ENCODE measurements at regions not wholly inside any gene's neighbourhood (a gene's known extent, or its start where the extent isn't known, plus 50 kb on each side); places are given as distances from the start of the nearest gene placed in this dataset.

- CTCF ChIA-PET, result no interaction called here
- no peak for TF ChIP-seq JUND (IDR thresholded peaks at IDR 0.05)
- TF ChIP-seq RAD21 (IDR thresholded peaks at IDR 0.05; ENCODE audit: low read length), result no peak
- no peak for TF ChIP-seq GATA2 (CRISPR knock-in tag; IDR thresholded peaks at IDR 0.05)
- no peak for TF ChIP-seq USF1 (IDR thresholded peaks at IDR 0.05; ENCODE audit: borderline replicate concordance, low read depth)
- no peak for TF ChIP-seq CHD2 (IDR thresholded peaks at IDR 0.05; ENCODE audit: low read length, partially characterized antibody)
- TF ChIP-seq NRF1 (IDR thresholded peaks at IDR 0.05; ENCODE audit: low read depth, low read length), result no peak
- no peak for TF ChIP-seq MAX (IDR thresholded peaks at IDR 0.05; ENCODE audit: low read depth)
- no peak for TF ChIP-seq TCF12 (IDR thresholded peaks at IDR 0.05)
- TF ChIP-seq SMC3 (IDR thresholded peaks at IDR 0.05; ENCODE audit: low read depth, low read length), result no peak
- TF ChIP-seq GABPA (IDR thresholded peaks at IDR 0.05; ENCODE audit: low read depth), result no peak
- TF ChIP-seq USF2 (IDR thresholded peaks at IDR 0.05; ENCODE audit: borderline replicate concordance, low read depth, low read length), result no peak
- no peak for TF ChIP-seq PBX3 (IDR thresholded peaks at IDR 0.05)
- TF ChIP-seq REST (IDR thresholded peaks at IDR 0.05; ENCODE audit: low read depth, low read length), result no peak
- TF ChIP-seq RCOR1 (IDR thresholded peaks at IDR 0.05; ENCODE audit: low read length), result no peak
- TF ChIP-seq RFX5 (IDR thresholded peaks at IDR 0.05; ENCODE audit: low read length), result no peak
- no peak for TF ChIP-seq NFIC (IDR thresholded peaks at IDR 0.05; ENCODE audit: borderline replicate concordance)
- no peak for TF ChIP-seq EP300 (IDR thresholded peaks at IDR 0.05; ENCODE audit: borderline replicate concordance in 1 of 2, low read depth in 1 of 2, low read length in 1 of 2)
- TF ChIP-seq TAF1 (IDR thresholded peaks at IDR 0.05; ENCODE audit: borderline replicate concordance, low read depth, low read length), result no peak
- TF ChIP-seq MEF2A (IDR thresholded peaks at IDR 0.05; ENCODE audit: borderline replicate concordance, low read depth), result no peak
- TF ChIP-seq IRF3 (IDR thresholded peaks at IDR 0.05; ENCODE audit: low read depth, low read length), result no peak
Observed at GRCh38 chr1:233750139-233750538, 136.2 kb downstream of the KCNK1 start.

More at GRCh38 chr1:233750139-233750538, 136.2 kb downstream of the KCNK1 start:
- H3K36me3 ChIP-seq (replicated peaks in 1 of 2; ENCODE audit: control insufficient read depth in 1 of 2, insufficient read depth in 2 of 2, low read length in 1 of 2), result no peaks in the 10 kb centered on the region
- no peaks in the 10 kb centered on the region for H3K9me2 ChIP-seq
- 87% methylated on average over 1 of the region's 1 CpG for WGBS (ENCODE audit: low lambda C conversion rate)
- H3K9ac ChIP-seq, result no peak overlapping the region
- no peak for DNase-seq
- no peak overlapping the region for H2AFZ ChIP-seq (ENCODE audit: low read depth)
- H3K27me3 ChIP-seq (ENCODE audit: insufficient read depth), result no peaks in the 10 kb centered on the region
- POLR2A ChIA-PET, result no interaction called here
- peaks cover 0 to 3% of the 10 kb centered on the region in 2 experiments; a peak in 1 of 4 replicates for H3K4me1 ChIP-seq (ENCODE audit: control insufficient read depth in 1 of 2, insufficient read depth in 2 of 2, low read depth in 1 of 2, low read length in 1 of 2)
- H3K4me2 ChIP-seq, result no peak overlapping the region
- H3K9me3 ChIP-seq, result no peaks in the 10 kb centered on the region
- H4K20me1 ChIP-seq (ENCODE audit: insufficient read depth), result no peaks in the 10 kb centered on the region
- no peaks in the 10 kb centered on the region for H3K79me2 ChIP-seq (ENCODE audit: insufficient read depth)
- no peaks in the 10 kb centered on the region for H3F3A ChIP-seq (replicated peaks; ENCODE audit: insufficient read depth)
- no peak overlapping the region for H3K27ac ChIP-seq (ENCODE audit: low read depth in 2 of 2, low read length in 1 of 2)
- H3K4me3 ChIP-seq (ENCODE audit: low read depth in 2 of 2, low read length in 1 of 2), result no peak overlapping the region

All from SK-N-SH (cell line).